HEK293T (cell line): ENCODE measurements at regions not wholly inside any gene's neighbourhood (a gene's known extent, or its start where the extent isn't known, plus 50 kb on each side); places are given as distances from the start of the nearest gene placed in this dataset.

ENCODE experiments used
- BHLHE40 ChIP-seq: fragments of 450-650 bp; IDR thresholded peaks from 2 replicates; pipeline ENCODE4 v1.6.1; 2016; ENCODE audit warnings: mild to moderate bottlenecking, moderate library complexity, borderline replicate concordance
- FOXA1 ChIP-seq: fragments of 450-650 bp; IDR thresholded peaks from 2 replicates; pipeline ENCODE4 v1.6.1; 2016; ENCODE audit warnings: mild to moderate bottlenecking
- FOXK2 ChIP-seq: fragments of 450-650 bp; IDR thresholded peaks from 2 replicates; pipeline ENCODE4 v1.6.1; 2016; ENCODE audit warnings: mild to moderate bottlenecking
- FOXM1 ChIP-seq: fragments of 450-650 bp; IDR thresholded peaks from 2 replicates; pipeline ENCODE4 v1.6.1; 2017; ENCODE audit warnings: mild to moderate bottlenecking, borderline replicate concordance
- HDGF ChIP-seq: fragments of 450-650 bp; IDR thresholded peaks from 2 replicates; pipeline ENCODE4 v1.6.1; 2017; ENCODE audit warnings: antibody characterized with exemption, borderline replicate concordance
- L3MBTL2 ChIP-seq: fragments of 450-650 bp; conservative IDR thresholded peaks from 2 replicates; pipeline ENCODE4 v1.6.1; 2016; ENCODE audit warnings: mild to moderate bottlenecking
- LEF1 ChIP-seq: fragments of 450-650 bp; IDR thresholded peaks from 2 replicates; pipeline ENCODE4 v1.6.1; 2017; ENCODE audit warnings: mild to moderate bottlenecking, borderline replicate concordance
- SP1 ChIP-seq: fragments of 450-650 bp; IDR thresholded peaks from 2 replicates; pipeline ENCODE4 v1.6.1; 2017

DNA sequence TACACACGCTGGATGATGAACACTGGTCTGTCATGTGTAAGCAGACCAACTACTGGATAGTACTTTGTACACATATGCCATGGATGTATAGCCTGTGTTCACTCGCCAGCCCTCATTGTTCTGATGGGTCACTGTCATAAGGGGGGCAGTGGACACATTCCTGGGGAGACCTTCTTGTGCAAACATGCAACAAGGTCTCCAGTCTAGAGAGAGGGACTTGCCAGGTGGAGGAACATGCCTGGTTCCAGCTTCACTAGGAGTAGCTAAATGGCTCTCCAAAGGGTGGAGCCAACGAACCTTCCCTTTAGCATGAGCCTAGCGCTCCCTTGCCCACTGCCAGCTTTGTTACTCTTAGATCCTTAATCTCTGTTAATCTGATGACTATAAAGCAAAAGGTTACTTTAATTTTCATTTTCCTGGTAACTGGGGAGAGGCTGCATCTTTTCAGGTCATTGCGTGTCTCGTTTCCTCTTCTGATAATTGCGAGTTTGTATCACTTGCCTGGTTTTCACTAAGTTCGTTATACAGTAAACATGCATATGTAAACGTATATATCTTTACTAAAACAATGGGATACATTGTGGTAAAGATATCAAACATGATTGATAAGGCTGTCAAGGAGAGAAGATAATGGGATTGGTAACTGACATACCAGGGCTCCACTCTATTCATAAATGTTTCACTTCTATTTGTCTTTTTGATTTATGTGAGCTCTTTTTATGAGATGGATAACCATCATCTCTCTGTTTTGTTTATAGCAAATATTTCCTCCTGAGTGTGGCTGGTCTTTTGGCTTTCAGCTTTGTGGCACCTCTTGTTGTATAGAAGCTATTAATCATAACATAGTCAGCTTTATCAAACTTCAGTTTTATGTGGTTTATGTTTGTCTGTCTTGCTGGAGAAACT, 235.2 kb upstream of the SGCG start:
- TF ChIP-seq FOXA1 (no peak), SP1 (no peak), L3MBTL2 (no peak), HDGF (no peak), FOXK2 (no peak), LEF1 (no peak), BHLHE40 (no peak), FOXM1 (no peak)
